CD1c-positive myeloid dendritic cell (primary cell): ENCODE measurements at regions not wholly inside any gene's neighbourhood (a gene's known extent, or its start where the extent isn't known, plus 50 kb on each side); places are given as distances from the start of the nearest gene placed in this dataset.

Source experiments
- DNase-seq: peaks from one replicate; pipeline ENCODE4 v3.0.0-alpha.2; 2016; ENCODE audit errors: extremely low spot score

DNA sequence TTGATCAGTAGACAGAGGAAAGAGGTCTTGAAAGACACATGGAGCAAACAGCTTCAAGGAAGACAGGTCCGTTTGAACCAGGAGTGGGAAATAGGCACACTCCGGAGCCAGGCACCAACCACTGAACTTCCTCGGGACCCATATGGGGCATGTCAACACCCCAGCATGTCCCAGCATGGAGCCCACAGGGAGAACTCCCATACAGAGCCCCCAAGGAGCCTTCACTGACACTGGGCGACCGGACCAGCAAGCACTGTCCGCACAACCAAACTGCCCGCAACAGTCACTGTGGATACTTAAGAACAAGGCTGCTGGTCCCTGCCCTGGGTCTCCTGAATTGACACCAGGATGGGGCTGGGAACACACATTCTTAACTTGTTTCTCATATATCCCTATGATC lies 286.2 kb upstream of the SALL3 start:
- no peak for DNase-seq

GRCh38 chr18:78696698-78697435 lies 282.8 kb upstream of the SALL3 start:
- no peak for DNase-seq

DNA sequence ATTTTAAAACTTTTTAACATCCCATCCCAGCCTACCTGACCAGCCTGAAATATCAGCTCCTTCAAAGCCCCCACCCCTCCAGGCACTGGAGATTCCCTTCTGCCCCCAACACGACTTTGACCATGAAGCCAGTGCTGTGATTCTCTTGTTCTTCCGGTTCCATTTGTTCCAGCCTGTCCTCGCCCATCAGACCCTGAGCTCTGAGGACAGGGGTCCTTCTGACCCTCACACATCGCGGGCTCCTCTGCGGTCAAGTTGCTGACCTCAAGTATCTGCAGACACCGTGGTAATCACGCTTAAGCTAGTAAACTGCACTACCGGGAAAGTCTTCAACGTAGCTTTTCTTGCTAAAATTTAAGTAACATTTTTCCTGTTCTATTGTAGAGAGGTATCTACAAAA lies 282.2 kb upstream of the SALL3 start:
- DNase-seq, result no peak

DNA sequence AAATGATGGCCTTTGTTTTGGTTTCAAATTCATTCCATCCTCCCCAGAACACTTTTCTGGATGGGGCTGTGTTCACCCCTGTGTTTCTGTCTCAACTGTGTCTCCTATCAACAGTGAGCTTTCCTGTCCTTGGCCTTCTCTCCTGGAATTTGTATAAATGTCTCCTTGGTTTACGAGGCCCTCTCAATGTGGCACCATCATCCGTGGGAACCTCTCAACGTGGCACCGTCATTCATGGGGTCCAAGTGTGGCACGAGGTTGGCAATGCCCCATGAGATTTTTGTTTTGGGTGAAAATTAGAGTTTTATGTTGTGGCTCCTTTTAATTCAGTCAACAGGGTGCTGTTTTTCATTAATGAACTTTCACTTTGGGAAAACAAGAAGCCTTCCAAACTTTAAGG lies 280.7 kb upstream of the SALL3 start:
- DNase-seq, result no peak

DNA sequence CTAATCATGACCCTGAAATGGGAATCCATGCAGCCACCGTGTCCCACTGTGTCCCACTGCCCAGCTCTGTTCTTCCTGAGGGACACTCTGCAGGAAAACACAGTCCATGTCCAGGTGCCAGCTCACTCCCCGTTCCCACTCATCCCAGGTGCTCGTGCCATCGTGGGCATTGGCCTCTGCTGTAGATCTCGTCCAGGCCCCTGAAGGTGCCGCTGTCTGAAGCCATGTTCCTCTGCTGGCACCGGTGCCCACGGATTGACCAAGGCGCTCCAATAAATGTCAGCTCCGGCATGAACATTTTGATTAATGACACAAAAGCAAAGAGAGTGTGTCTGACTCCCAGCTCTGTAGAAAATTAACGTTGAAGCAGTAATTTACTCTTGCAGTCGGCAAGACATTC lies 280.1 kb upstream of the SALL3 start:
- no peak for DNase-seq

DNA sequence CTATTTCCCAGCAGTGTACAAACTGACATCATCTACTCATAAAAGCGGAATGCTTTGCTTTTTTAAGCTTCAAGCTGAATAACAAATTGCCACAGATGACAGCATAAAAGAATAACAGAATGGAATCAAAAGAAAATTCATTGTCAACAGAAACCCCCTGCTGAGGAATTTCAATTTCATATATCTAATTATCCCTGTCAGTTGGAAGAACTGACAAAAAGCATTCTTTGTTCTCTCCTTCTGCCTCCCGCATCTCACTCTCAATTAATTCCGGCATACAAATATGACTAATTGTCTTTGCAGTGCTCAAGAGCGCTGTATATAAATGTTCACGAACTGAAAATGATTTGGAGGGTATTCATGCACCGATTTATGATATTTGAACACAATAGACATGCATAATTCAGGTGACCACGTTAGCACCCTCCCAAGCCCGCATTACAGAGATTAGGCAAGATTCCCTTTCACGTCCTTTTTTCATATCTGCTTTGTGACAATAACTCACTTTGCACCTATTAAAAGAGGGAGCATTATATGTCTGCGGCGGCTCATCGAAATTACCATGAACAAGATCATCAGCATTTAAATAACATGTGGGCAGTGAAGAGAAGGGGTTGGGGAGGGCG lies 277.7 kb upstream of the SALL3 start:
- DNase-seq, result no peak

DNA sequence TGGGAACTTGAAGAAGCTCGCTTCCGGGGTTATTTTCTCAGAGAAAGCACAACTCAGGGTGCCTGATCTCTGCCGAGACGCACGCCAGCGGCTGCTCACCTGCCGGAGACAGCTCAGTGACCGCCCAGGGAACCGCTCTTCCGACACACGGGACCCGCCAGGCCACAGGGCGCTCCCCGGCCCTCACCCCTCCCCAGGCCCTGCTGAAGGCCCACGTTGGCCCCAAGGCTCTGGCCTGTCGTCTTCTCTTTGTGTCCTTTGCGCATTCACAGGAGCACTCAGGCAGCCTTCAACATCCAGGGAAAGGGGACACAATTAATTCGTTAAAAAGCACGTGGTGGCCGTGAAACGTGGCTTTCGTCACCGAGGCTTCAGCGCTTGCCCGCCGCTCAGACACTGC lies 276.3 kb upstream of the SALL3 start:
- DNase-seq, result no peak

DNA sequence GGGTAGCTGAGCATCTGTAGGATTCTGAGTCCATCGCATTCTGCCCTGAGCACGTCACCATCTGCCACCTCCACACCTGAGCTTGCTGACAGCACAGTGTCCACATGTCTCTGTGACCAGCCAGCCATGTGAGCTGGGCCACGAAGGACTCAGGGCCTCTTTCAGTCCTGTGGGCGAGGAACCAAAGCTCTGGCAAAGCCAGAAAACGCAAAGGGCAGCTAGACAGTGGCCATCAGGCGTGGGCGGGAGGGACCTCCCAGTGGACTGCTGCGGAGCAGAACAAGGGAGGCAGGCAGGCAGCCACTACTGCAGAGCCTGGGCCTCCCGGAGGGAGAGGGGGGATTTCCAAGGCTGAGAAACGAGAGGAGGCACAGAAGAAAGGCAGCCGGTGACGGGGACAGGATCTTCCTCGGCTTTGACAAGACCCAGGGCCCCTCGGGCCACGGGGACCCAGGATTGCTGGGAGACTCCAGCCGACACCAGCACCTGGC lies 274.6 kb upstream of the SALL3 start:
- no peak for DNase-seq

- DNase-seq, result no peak
These were observed 270.3 kb upstream of the SALL3 start for GRCh38 chr18:78709261-78709809.

DNA sequence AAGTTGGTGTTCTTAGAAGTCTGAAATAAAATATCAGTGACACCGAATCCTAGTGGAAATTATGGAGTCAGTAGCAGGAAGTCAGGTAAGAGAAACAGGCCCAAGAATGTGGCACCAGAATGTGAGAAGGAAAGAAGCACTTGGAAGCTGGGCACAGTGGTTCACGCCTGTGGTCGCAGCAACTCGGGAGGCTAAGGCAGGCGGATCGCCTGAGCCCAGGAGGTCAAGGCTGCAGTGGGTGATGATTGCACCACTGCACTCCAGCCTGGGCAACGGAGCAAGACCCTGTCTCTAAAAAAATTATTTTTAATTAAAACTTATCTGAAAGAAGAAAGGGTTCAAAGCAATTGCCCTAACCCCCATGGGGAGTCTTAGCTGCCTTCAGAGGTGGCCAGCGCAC lies 268.3 kb upstream of the SALL3 start:
- DNase-seq, result no peak

- no peak for DNase-seq
These were observed 267.6 kb upstream of the SALL3 start for GRCh38 chr18:78711971-78712370.

- DNase-seq, result no peak
These were observed 266.5 kb upstream of the SALL3 start for GRCh38 chr18:78713069-78713468.

DNA sequence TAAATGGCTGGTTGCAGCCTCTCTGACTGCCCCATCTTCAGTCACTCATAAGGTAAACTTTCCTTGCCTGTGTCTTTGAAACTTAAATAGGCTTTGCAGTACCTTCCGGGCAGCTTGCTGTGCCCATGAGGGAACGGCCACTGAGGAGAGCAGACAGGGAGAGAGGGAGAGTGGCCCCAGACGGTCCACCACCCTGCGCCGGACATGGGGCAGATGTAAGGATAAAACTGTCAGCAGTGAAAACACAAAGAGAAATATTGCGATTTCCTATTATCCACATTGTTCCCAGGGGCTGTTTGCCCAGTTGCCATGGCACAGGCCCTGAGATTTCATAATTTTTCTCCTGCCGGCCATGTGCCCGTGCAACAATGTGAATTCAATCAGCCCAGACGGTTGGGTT lies 265.9 kb upstream of the SALL3 start:
- DNase-seq, result no peak

DNA sequence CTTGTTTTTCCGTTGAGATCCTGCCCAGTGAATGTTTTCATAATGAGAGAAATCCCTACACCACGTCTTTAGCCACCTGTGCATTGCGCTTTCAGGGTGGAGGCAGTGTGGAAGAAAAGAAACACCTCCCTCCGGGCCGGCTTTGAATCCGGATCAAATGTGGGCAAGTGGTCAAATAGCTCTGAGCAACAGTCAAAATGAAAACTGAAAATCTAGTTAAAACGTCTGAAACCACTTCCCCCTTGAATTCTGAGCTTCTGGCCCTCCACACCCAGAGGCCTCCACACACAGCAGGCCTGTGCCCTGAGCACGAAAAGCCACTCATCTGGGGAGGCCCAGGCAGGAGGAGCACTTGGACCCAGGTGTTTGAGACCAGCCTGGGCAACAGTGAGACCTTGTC lies 263.6 kb upstream of the SALL3 start:
- DNase-seq, result no peak

- no peak for DNase-seq
These were observed 263.0 kb upstream of the SALL3 start for GRCh38 chr18:78716581-78716980.

- no peak for DNase-seq
These were observed 262.4 kb upstream of the SALL3 start for GRCh38 chr18:78717051-78717765.

GRCh38 chr18:78717766-78718150 lies 261.9 kb upstream of the SALL3 start:
- no peak for DNase-seq

DNA sequence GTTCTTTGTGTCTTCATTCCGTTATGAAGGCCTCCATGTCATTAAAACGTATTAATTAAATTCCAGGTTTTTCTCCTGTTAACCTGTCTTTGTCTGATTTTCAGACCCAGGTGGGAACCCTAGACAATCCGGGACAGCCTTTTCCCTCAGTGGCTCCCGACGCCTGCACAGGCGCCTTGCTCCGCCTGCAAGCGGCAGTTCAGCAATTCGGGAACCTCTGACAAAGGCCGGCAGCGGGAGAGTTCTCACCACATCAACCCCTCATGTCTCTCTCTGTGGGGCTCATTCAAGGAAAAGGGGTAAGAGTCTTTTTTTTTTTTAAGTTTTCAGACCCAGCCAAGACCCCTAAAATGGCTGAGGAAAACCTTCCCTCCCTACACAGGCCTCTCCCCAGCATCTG lies 259.8 kb upstream of the SALL3 start:
- no peak for DNase-seq

DNA sequence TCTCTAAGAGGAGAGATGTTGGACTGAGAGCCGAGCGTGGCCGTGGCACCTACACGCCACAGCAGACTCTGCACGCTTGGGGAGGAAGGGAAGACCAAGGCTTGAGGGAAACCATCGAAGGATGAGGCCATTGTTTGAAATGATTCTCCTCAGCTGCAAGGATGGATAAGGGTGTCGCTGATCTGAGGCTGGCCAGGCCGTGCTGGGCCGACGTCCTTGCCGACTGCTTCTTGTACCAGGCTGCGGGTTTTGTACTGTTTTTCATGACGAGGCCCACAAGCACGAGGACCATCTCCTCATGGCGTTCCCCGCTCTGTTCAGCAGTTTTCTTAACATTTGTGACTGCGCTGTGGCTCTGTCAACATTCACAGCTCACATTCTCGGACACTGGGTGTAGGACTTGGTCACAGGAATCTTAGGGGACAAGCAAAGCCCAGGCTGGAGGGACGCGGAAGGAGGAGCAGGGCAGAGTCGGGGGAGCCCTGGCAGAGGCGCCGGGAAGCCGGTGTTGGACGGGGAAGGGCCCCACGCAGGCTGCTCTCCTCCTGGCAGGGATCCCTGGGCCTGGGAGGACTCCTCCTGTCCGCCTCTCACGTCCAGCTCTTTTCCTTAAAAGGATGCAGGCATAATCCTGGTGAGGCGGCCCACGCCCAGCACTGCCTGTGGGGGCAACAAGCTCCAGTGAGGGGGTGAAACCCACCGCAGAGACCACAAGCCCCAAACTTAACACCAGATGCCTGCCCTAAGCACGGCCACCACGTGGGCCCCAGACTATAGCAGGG lies 259.0 kb upstream of the SALL3 start:
- no peak for DNase-seq

- DNase-seq, result no peak
These were observed 258.3 kb upstream of the SALL3 start for GRCh38 chr18:78721238-78721875.

DNA sequence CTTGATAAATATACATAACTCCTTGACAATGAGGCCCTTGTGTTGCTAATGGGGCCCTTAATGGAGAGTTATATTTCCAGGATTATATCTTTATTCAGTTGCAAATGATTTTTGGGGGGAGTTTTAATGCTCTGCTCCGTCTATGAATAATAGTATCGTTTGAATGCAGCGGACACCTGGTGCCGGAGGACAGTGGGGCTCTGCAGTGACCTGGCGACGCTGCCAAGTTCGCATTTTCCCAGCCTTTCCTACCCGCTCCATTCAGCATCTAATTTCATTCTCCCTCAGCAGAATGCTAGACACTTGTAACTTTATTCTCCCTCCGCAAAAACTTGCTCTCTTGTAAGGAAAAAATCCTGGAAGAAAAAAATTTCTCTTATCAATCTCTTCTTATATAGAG lies 257.6 kb upstream of the SALL3 start:
- no peak for DNase-seq
